ENCODE measurements at regions not wholly inside any gene's neighbourhood (a gene's known extent, or its start where the extent isn't known, plus 50 kb on each side); places are given as distances from the start of the nearest gene placed in this dataset.

DNA sequence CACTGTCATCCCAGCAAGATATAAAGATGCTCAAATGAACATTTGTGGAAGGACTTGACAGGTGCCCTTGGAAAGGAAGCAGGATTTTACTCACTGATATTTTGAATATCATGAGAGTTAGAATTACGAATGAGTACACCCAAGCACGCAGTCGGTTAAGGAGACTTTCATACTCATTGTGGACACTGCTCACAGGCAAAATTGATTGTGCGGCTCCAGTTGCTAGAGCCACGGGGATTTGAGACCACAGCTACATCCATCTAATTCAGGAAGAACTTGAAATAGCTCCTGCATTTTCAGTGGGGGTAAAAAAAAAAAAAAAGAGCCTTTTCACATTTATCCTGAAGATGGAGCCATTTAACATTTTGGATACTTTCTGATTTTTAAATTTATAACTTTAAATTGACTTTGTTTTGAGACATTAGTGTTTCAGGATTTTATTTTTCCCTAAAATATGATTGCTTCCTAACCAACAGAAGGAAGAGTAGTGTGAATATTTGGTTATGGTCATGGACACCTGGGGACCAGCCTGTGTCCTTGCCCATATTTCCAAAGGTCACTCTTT lies 1080.1 kb upstream of the EEF2KMT start:
- no peak overlapping the region for H3K4me2 ChIP-seq (ENCODE audit: low read length)
- H2AFZ ChIP-seq (ENCODE audit: low read depth, low read length): no peak overlapping the region
- no peaks in the 10 kb centered on the region for H4K20me1 ChIP-seq (ENCODE audit: insufficient read depth, low read length)
- no peak overlapping the region for H3K27ac ChIP-seq (ENCODE audit: low read length)
- H3K4me3 ChIP-seq (ENCODE audit: low read length): no peak overlapping the region
- no peaks in the 10 kb centered on the region for H3K9me3 ChIP-seq (ENCODE audit: insufficient read depth, low read length)
- H3K4me1 ChIP-seq (ENCODE audit: low read length): no peaks in the 10 kb centered on the region
- no peaks in the 10 kb centered on the region for H3K36me3 ChIP-seq (replicated peaks; ENCODE audit: low read depth, low read length)
- no peaks in the 10 kb centered on the region for H3K27me3 ChIP-seq (ENCODE audit: low read depth, low read length)
- H3K79me2 ChIP-seq (ENCODE audit: low read length): no peaks in the 10 kb centered on the region
- TF ChIP-seq EZH2phosphoT487 (IDR thresholded peaks at IDR 0.05; ENCODE audit: low read depth) (no peak), CTCF (IDR thresholded peaks at IDR 0.05; ENCODE audit: low read depth, low read length) (no peak)
- H3K9ac ChIP-seq (ENCODE audit: low read length): no peak overlapping the region

GRCh38 chr16:6170022-6170421 lies 1072.4 kb upstream of the EEF2KMT start:
- Histone ChIP-seq H3K9me3 (ENCODE audit: insufficient read depth, low read length) (no peaks in the 10 kb centered on the region), H3K4me2 (ENCODE audit: low read length) (no peak overlapping the region), H3K9ac (ENCODE audit: low read length) (no peak overlapping the region), H3K4me1 (ENCODE audit: low read length) (no peaks in the 10 kb centered on the region), H3K27me3 (ENCODE audit: low read depth, low read length) (no peaks in the 10 kb centered on the region), H3K4me3 (ENCODE audit: low read length) (no peak overlapping the region), H2AFZ (ENCODE audit: low read depth, low read length) (no peak overlapping the region), H4K20me1 (ENCODE audit: insufficient read depth, low read length) (no peaks in the 10 kb centered on the region), H3K27ac (ENCODE audit: low read length) (no peak overlapping the region), H3K79me2 (ENCODE audit: low read length) (no peaks in the 10 kb centered on the region), H3K36me3 (replicated peaks; ENCODE audit: low read depth, low read length) (no peaks in the 10 kb centered on the region)
- no peak for TF ChIP-seq EZH2phosphoT487 (IDR thresholded peaks at IDR 0.05; ENCODE audit: low read depth)
- no peak for TF ChIP-seq CTCF (IDR thresholded peaks at IDR 0.05; ENCODE audit: low read depth, low read length)

- Histone ChIP-seq H3K4me3 (ENCODE audit: low read length) (no peak overlapping the region), H3K4me2 (ENCODE audit: low read length) (no peak overlapping the region), H3K27me3 (ENCODE audit: low read depth, low read length) (no peaks in the 10 kb centered on the region), H3K36me3 (replicated peaks; ENCODE audit: low read depth, low read length) (no peaks in the 10 kb centered on the region), H3K9me3 (ENCODE audit: insufficient read depth, low read length) (no peaks in the 10 kb centered on the region), H2AFZ (ENCODE audit: low read depth, low read length) (no peak overlapping the region), H4K20me1 (ENCODE audit: insufficient read depth, low read length) (no peaks in the 10 kb centered on the region), H3K79me2 (ENCODE audit: low read length) (no peaks in the 10 kb centered on the region), H3K4me1 (ENCODE audit: low read length) (no peaks in the 10 kb centered on the region), H3K27ac (ENCODE audit: low read length) (no peak overlapping the region), H3K9ac (ENCODE audit: low read length) (no peak overlapping the region)
- no peak for TF ChIP-seq CTCF (IDR thresholded peaks at IDR 0.05; ENCODE audit: low read depth, low read length)
- TF ChIP-seq EZH2phosphoT487 (IDR thresholded peaks at IDR 0.05; ENCODE audit: low read depth): no peak
Measured at GRCh38 chr16:6165330-6165979, 1067.9 kb upstream of the EEF2KMT start.

GRCh38 chr16:6160871-6161270 lies 1063.3 kb upstream of the EEF2KMT start:
- Histone ChIP-seq H4K20me1 (ENCODE audit: insufficient read depth, low read length) (no peaks in the 10 kb centered on the region), H3K4me3 (ENCODE audit: low read length) (no peak overlapping the region), H3K4me2 (ENCODE audit: low read length) (no peak overlapping the region), H2AFZ (ENCODE audit: low read depth, low read length) (no peak overlapping the region), H3K9me3 (ENCODE audit: insufficient read depth, low read length) (no peaks in the 10 kb centered on the region), H3K79me2 (ENCODE audit: low read length) (no peaks in the 10 kb centered on the region), H3K27me3 (ENCODE audit: low read depth, low read length) (no peaks in the 10 kb centered on the region), H3K4me1 (ENCODE audit: low read length) (no peaks in the 10 kb centered on the region), H3K9ac (ENCODE audit: low read length) (no peak overlapping the region), H3K36me3 (replicated peaks; ENCODE audit: low read depth, low read length) (no peaks in the 10 kb centered on the region), H3K27ac (ENCODE audit: low read length) (no peak overlapping the region)
- TF ChIP-seq EZH2phosphoT487 (IDR thresholded peaks at IDR 0.05; ENCODE audit: low read depth) (no peak), CTCF (IDR thresholded peaks at IDR 0.05; ENCODE audit: low read depth, low read length) (no peak)
